Body of pancreas (tissue), 4 donors: ENCODE measurements at regions not wholly inside any gene's neighbourhood (a gene's known extent, or its start where the extent isn't known, plus 50 kb on each side); places are given as distances from the start of the nearest gene placed in this dataset.

ENCODE experiments used
- CTCF ChIP-seq, 7 experiments: fragments of 450-650 bp in 4 of 7; fragments of 200-600 bp in 3 of 7; sonication (generic) in 3 of 7; IDR thresholded peaks; one replicate each; pipeline ENCODE4 v1.5.1; 2016 to 2019; ENCODE audit warnings: antibody characterized with exemption in 7 of 7
- POLR2A ChIP-seq, 3 donors: fragments of 450-650 bp; IDR thresholded peaks; one replicate each; pipeline ENCODE4 v1.6.1; 2016; ENCODE audit warnings: antibody characterized with exemption in 3 of 3, mild to moderate bottlenecking in 2 of 3

- no peak for TF ChIP-seq CTCF (IDR thresholded peaks at IDR 0.05)
- TF ChIP-seq POLR2A (IDR thresholded peaks at IDR 0.05), result no peak
Observed at GRCh38 chr2:222769941-222770340, 90.9 kb upstream of the ACSL3 start.
